Hepatocyte (in vitro differentiated cells): ENCODE measurements at regions not wholly inside any gene's neighbourhood (a gene's known extent, or its start where the extent isn't known, plus 50 kb on each side); places are given as distances from the start of the nearest gene placed in this dataset.

Experiments used
- CTCF ChIP-seq: fragments of 200-600 bp; sonication (generic); IDR thresholded peaks from 2 replicates; pipeline ENCODE4 v1.5.1; 2016; ENCODE audit warnings: antibody characterized with exemption, mild to moderate bottlenecking; ENCODE audit not compliant: poor library complexity
- EZH2 ChIP-seq: fragments of 200-600 bp; sonication (generic); IDR thresholded peaks from 2 replicates; pipeline ENCODE4 v1.6.1; 2016; ENCODE audit warnings: antibody characterized with exemption, mild to moderate bottlenecking, borderline replicate concordance
- EZH2phosphoT487 ChIP-seq: fragments of 200-600 bp; sonication (generic); IDR thresholded peaks from one replicate; pipeline ENCODE4 v1.6.1; 2018; ENCODE audit warnings: antibody characterized with exemption, mild to moderate bottlenecking, low read depth, moderate library complexity; ENCODE audit not compliant: unreplicated experiment, severe bottlenecking

GRCh38 chr11:29327891-29328290 lies 688.9 kb downstream of the KCNA4 start:
- no peak for TF ChIP-seq EZH2
- TF ChIP-seq CTCF: no peak
- no peak for TF ChIP-seq EZH2phosphoT487
